IPS DF 19.7 (cell line): ENCODE measurements at regions not wholly inside any gene's neighbourhood (a gene's known extent, or its start where the extent isn't known, plus 50 kb on each side); places are given as distances from the start of the nearest gene placed in this dataset.

Experiments
- DNase-seq: peaks from one replicate; pipeline ENCODE4 v3.0.0-alpha.2; 2013; ENCODE audit warnings: low read depth, low spot score

DNA sequence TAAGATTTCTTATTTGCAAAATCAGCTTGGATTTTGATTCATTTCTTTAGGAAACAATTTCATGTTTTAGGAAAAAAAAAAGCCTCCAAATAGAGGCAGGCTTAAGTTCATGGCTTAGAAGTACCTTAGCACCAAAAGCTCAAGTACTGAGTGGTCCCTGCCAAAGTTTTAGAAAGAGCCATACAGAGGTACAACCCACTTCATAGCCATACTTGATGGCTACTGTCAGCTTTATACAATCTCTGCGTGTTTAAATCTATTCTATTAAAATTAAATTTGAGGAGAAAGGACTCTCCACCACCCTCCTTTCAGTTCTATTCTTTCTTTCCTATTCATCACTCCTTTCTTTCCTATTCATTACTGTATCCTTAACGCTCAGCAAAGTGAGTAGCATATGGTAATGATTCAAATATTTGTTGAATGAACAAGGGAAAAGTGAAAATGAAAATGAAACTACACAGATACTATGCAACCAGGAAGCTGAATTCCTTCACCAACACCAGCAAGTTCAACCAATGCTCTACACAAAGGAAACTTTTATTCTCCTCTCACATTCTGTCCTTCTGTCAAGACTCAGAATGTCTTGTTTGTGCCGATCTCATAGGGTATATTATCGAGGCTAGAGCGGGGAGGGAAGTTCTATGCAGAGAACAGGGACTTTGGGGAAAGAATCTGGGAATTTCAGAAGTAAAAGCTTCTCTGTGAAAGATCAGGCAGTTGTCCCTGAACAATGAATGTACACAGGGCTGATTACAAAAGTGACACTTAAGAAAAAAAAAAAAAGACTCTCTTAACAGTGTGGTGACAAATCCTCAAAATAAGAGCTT, 138.6 kb upstream of the SPEF2 start:
- no peak for DNase-seq

DNA sequence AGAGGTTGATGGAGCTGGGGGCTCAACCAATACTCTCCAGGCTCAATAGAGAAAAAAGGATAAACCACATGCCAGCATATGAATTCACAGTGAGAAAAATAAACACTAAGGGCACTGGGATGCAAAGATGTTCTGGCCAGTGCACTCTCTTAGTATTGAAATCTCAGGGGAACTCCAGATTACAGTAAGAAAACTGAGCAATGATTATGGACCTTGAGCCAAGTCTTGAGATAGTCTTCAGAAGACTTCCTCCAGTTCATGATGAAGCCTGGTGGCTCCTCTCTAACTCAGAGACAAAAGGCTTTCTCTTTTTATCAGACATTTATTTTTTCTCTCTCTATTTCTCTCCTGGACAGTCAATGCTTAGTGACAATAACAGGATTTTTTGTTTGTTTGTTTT, 139.8 kb upstream of the SPEF2 start:
- no peak for DNase-seq

DNA sequence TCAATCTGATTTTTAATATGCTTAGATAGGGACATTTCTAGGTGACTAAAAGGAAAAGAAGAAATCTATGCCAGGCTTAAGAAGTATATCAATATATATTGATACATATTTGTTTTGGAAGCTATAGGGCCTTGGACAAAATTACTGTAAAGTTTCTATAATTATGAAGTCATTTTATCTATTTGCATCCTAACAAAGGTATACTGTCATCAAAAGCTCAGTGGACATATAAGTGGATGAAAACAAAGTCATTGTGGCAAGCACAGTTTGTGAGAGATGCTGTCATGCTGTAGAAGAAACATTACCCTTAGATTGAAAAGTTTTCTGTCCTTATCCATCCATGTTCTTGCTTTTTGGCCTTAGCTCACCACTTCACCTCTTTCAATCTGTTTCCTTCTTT, 140.3 kb upstream of the SPEF2 start:
- DNase-seq = no peak

DNA sequence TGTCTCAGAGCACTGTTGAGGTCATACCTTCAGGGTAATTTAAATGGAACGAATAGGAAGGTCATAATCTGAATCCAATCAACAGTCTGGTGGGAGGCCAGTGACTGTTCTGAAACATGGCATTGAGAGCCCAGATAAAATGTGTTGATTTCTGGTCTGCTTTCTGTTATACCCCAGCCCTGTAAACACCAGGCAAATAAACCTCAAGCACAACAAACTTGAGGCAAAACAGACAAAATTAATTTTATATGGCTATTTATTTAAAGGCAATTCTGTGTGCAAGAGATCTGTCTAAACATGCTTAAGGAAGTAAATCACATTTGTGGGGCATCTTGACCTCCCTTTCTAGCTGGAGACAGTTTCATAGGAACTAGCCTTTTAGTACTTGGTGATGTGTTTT, 140.9 kb upstream of the SPEF2 start:
- DNase-seq = no peak

DNA sequence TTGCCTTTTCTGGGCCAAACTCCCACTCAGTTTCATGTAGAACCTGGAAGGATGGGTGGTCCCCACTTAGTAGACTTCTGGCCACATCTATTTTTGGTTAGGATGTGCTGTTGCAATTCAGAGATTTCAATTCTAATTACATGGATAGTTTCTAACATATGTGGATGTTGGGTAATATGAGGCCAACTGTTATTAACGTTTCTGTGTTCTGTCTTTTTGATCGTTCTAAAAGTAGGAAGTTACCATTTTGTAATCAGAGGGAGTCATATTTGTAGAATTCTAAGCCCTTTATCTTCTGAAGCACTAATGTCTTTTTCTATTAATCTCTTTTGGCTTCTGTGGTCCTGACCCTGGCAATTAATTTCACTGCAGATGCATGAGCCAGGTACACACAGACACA, 141.6 kb upstream of the SPEF2 start:
- DNase-seq = no peak

DNA sequence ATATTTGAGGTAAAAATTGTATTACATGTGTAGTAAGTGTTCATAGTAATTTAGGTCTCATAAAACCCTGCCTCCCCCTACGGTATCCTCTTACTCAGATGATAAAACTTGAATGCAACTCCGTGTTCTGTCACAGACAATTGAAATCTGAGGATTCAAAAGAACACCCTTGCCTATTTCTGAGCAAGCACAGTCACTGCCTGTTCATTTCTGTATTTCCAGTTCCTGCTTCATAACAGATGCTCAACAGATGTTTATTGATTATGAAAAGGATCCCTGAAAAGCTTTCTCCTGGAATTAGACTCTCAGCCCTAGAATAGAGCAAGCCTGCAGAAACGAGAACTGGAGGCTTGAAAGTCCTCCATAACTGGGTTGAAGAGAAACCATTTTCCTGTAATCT, 144.1 kb upstream of the SPEF2 start:
- DNase-seq = no peak

DNA sequence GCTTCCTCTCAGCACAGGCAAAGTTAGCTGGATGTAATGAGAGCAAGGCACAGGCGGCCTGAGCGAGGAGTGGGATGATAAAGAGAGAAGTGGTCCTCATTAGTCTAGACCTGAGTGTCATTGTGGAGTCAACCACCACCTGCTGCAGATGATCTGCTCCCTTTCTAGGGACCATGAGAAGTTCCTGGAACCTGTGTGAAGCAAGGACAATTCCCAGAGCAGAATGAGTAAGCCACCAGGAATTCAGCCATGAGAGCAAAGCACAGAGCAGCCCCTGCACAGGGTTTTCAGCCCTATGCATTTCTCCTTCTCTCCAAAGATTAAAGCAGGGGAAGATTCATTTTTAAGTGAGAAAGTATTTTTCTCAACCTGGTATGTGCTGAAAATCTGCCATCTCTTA, 146.8 kb upstream of the SPEF2 start:
- no peak for DNase-seq

DNA sequence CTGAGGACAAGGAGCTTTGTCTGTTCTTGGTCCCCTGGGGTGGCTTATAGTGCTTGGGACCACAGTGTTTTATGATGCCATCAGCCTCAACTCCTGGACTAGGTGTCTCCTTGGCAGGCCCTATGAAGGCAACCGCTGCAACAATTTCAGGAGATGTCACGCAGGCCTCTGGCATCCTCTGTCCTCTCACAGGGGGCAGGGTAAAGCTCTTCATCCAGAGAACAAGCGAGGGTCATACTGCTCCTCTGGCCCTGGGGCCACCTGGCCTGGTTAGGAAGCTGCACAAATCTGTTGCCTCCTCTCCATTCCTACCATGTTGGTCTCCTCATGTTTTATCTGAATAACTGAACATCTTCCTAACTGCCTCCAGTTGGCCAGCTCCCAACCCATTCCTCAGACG, 148.9 kb upstream of the SPEF2 start:
- no peak for DNase-seq

DNA sequence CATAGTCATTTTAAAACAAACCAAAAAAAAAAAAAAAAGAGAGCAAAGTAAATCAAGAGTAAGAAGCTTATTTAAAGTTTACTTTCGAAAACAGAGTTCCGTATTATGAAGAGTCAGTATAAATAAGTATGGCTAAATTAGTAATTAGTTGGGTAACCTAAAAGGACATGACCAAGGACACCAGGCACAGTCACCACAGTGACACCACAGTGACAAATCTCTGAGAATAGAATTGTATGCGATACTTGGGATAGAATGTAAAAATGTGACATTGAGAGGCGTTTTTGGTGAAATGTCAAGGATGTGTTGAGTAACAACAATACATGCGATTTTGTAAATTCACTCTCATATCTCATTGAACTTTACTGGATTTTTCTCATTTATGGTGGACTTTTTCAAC, 150.9 kb upstream of the SPEF2 start:
- DNase-seq = no peak

DNA sequence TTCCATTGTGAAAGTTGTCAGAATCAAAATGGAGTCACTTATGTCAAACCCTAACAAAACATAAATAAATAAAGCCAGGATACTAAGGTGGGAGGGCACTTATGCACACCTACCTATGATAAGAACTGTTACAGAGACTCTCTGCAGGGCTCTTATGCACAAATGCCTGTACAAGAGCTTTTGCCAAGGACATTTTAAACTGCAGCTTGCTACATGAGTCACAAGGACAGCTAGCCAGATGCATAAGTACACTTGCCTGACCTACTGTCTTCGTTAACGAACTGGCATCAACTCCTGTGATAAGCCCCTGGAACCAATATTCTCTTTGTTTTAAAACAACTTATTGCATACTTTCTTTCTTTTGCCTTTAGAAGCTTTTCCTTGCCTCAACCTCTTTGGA, 152.9 kb upstream of the SPEF2 start:
- no peak for DNase-seq

DNA sequence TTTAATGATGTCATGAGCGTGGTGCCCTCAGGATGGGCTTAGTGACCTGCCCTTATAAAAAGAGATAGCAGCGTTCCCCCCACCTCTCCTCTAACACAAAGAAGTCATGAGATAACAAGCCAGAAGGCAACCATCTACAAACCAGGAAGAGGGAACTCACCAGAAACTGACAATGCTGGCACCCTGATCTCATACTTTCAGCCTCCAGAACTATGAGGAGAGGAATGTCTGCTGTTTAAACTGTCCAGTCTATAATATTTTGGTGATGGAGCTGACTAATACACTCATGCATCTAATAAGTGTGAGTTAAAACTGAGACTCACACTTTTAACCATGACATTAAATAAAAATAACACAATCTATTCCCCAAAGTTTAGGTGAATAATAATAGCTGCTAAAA, 156.1 kb upstream of the SPEF2 start:
- no peak for DNase-seq

DNA sequence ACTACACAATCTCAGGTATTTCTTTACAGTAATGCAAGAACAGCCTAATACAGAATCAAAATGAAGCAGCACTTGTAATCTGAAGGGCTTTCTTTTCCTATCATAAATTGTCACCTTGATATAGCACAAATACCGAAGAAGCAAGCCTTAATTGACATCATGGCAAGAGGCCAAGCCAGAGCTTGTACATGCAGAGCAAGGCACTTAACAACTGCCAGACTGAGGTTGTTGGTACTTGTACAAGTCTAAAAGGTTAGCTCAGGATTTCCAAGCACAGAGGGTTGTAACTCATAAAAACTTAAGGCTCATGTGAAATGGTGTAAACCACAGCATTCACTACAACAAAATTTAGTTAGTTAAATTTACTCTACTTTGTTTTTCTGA, 158.8 kb upstream of the SPEF2 start:
- no peak for DNase-seq

DNA sequence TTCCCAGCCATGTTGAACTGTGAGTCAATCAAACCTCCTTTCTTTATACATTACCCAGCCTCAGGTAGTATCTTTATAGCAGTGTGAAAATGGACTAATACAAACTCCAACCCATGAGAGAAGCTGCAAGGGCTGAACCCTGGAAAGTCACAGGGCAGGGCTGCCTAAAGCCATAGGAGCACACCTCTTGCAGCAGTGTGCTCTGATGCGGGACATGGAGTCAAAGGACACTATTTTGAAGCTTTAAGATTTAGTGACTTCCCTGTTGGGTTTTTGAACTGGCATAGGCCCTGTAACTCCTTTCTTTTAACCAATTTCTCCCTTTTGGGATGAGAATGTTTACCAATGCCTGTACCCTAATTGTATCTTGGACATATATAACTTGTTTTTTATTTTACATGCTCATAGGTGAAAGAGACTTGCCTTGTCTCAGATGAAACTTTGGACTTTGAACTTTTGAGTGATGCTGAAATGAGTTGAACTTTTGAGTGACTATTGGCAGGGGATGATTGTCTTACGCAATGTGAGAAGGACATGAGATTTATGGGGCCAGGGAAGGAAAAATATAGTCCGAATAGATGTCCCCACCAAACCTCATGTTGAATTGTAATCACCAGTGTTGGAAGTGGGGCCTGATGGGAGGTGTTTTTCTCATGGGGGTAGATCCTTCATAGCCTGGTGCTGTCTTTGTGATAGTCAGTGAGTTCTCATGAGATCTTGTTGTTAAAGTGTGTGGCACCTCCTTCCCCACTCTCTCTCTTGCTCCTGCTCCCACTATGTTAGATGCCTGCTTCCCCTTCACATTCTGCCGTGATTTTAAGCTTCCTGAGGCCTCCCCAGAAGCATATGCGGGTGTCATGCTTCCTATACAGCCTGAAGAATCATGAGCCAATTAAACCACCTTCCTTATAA, 159.5 kb upstream of the SPEF2 start:
- DNase-seq = no peak

DNA sequence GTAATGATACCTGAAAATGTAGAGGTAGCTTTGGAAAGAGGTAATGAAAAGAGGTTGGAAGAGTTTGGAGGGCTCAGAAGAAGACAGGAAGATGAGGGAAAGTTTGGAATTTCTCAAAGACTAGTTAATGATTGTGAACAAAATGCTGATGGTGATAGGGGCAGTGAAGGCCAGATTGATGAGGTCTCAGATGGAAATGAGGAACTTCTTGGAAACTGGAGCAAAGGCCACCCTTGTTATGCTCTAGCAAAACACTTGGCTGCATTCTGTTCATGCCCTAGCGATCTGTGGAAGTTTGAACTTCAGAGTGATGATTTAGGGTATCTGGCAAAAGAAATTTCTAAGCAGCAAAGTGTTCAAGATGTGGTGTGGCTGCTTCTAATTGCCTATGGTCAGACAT, 161.2 kb upstream of the SPEF2 start:
- no peak for DNase-seq

DNA sequence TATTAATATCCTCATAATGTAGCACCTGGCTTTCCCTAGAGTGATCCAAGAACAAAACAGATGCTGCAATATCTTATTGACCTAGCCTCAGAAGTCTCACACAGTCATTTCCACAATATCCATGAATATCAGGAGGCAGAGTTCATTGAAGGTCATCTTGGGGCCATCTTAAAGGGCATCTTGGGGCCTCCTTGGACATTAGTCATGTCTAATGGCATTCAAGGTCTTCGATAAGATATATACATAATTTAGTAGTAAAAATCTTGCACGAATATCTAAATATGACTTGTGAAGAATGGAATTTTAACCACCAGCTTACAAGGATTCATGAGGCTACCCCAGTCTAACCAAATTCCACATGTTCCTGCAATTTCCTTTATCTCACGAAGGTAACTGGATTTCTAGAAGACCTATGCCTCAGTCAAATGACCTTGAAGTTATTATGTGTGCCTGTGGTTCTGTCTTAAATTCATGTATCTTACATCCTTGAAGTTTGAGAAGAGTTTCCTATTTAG, 163.6 kb upstream of the SPEF2 start:
- no peak for DNase-seq

DNA sequence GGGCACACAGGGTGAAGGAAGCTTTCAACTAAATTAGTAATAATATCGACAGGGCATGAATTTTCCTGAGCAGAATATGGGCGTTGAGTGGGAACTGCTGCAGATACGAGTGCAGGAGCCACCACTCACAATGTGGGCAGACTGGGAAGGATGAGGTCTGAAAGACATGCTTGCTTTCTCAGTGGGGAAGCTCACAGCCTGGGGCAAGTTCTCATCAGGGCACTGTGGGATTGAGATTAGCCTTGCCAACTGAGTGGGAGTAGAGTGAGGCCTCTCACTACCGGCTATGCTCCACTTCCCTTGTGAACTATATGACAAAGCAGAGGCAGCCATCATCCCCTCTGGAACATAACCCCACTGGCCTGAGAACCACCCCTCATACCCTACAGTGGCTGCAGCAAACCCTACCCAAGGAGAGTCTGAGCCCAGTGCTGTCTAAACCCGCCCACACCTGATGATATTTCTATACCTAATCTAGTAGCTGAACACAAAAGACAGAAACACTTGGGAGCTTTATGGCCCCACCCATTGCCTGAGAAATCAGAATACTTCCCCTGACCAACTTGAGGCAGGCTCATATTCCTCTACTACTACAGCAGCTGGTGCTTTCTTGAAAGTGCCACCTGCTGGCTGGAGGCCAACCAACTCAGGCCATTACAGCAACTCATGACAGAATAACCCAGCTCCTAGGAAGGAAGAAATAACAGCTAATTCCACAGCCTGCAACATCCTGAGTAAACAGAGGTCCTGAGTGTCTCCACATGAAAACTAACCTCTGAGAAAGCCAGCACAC, 173.7 kb upstream of the SPEF2 start:
- DNase-seq = no peak

DNA sequence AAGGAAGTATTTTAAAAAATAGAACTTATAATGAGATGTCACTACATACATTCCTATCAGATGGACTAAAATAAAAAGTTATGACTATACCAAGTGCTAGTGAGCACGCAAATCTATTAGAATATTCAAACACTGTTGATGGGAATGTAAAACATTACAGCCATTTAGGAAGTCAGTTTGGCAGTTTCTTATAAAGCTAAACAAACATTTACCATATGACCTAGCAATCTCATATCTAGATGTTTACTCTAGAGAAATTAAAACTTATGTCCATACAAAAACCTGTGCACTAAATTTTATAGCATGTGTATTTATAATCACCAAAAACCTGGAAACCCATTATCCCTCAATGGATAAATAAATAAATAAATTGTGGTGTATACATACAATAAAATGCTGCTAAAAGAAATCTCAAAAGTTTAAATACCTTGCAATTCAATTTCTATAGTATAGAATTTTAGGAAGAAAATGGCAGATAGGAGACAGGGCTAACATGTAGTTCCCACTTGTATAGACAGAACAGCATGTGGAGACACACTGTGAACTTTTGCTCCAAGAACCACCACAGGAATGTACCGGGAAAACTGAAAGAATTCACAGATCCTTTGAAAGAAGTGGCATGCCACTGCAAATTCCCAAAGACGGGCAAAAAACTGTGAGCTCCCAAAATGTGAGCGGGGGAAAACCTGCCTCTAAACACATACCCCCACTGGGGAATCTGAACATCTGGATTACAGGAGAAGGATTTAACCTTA, 174.6 kb upstream of the SPEF2 start:
- no peak for DNase-seq

DNA sequence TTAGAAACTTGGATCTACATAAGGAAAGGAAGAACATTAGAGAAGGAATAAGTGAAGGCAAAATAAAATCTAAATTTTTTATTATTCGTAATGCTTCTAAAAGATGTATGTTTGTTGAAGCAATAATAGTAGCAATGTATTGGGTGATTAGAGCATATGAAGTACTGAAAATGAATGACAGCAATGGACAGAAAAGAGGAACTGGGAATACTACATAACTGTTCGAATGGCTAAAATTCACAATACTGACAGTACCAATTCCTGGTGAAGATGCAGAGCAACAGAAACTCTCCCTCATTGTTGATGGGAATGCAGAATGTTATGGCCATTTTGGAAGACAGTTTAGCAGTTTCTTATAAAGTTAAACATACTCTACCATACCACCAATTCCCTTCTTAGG, 177.3 kb upstream of the SPEF2 start:
- DNase-seq = no peak

DNA sequence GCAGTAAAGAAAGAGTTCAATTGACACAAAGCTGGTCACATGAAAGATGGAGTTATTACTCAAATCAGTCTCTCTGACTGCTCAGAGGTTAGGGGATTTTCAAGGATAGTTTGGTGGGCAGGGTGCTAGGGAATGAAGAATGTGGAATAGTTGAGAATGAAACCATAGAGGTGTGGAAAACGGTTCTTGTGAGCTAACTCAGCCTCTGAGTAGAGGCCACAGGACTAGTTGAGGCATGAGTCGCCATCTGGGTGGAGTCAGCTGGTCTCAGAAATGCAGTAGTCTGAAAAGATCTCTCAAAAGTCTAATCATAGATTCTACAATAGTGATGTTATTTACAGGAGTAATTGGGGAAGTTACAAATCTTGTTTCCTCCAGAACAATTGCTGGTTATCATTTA, 178.9 kb upstream of the SPEF2 start:
- DNase-seq = no peak

DNA sequence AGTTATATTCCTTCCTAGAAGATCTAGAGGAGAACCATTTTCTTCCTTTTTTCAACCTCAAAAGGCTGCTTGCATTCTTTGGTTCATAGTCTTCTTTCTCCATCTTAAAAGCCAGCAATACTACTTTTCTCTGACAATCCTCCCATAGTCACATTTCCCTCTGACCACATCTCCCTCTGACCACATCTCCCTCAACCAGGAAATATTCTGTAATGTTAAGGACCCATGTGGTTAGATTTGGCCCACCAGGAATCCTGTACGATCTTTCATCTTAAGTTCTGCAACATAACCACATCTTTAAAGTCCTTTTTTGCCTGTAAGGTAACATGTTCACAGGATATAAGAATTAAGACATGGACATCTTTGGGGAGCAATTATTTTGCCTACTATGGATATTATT, 179.4 kb upstream of the SPEF2 start:
- DNase-seq = no peak

DNA sequence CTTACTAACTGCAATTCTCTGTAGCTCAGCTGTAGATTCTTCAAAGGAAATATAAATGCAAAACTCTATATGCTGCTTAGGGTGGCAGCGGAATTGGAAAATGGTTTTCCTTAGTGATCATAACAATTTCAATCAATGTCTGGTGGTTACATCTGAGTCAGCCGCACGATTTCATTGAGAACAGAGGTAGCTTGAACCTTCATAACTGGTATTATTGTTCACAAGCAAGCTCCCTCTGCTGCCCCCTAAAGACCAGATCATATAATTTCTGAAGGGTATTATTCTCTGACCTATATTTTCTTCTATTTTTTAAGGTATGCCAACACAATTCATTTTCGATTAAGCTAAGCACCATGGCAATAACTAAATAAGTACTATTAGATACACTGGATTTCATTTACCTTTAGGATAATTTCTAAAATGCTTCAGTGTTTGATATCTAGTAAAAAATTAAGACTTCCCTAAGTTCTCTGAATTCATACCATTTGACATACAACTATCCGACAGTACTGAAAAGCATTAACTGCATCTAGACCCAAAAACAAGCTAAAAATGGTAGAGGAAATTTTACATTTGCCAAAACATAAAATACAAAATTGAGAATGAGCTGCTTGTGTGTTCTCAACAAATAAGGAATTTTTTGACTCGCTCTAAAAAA, 181.1 kb upstream of the SPEF2 start:
- no peak for DNase-seq
